GM12892 (cell line): ENCODE measurements at regions not wholly inside any gene's neighbourhood (a gene's known extent, or its start where the extent isn't known, plus 50 kb on each side); places are given as distances from the start of the nearest gene placed in this dataset.

ENCODE experiments used
- POLR2A ChIP-seq: IDR thresholded peaks from 2 replicates; pipeline ENCODE4 v1.6.1; 2011; ENCODE audit warnings: low read depth, low read length, control low read depth
- POLR2AphosphoS5 ChIP-seq: IDR thresholded peaks from 2 replicates; pipeline ENCODE4 v1.6.1; 2011; ENCODE audit warnings: low read depth, low read length, control low read depth
- TAF1 ChIP-seq: IDR thresholded peaks from 2 replicates; pipeline ENCODE4 v1.6.1; 2011; ENCODE audit warnings: low read depth, mild to moderate bottlenecking, control low read depth, low read length, borderline replicate concordance

DNA sequence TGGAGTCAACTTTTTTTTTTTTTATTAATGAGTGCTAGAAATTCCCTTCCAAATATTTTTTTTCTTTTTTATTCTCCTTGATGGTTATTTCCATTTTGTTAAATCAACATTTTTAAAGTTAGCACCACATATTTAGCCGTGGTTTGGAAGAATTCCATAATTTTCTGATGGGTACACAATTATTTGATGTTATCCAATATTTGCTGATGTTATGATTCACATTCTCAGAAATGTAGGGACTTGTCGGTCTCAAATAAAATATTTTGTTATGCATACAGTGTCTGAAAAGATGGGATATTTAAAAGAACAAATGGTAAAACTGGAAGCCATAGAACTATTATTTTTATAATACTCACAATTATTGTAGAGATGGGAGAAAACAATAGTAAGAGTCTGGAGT is 911.5 kb upstream of the GBE1 start:
- TF ChIP-seq POLR2A (no peak), POLR2AphosphoS5 (no peak), TAF1 (no peak)
